SHP77 (cell line): ENCODE measurements at regions not wholly inside any gene's neighbourhood (a gene's known extent, or its start where the extent isn't known, plus 50 kb on each side); places are given as distances from the start of the nearest gene placed in this dataset.
A peak's percentile ranks its signal among the peaks of the same experiment; 100 is the strongest.
"Not testable (repeated sequence)": the region's sequence is repeated elsewhere in the genome, so short reads cannot be mapped to it uniquely, and the experiment has no call there.

Experiments used
- DNase-seq, 2 experiments: peaks; one replicate each; lab custom pipeline; 2025; lab: John Stamatoyannopoulos, UW

- DNase-seq: no peak
Observed at GRCh38 chr12:29957835-29958234, 174.1 kb upstream of the TMTC1 start.

GRCh38 chr12:29945904-29946303 lies 162.2 kb upstream of the TMTC1 start:
- no peak for DNase-seq

- peak; percentile 87 to 95 for DNase-seq
Observed at GRCh38 chr12:29944269-29945000, 160.7 kb upstream of the TMTC1 start.

GRCh38 chr12:29943683-29944082 lies 159.9 kb upstream of the TMTC1 start:
- peak in 1 of 2 experiments; percentile 19 for DNase-seq

GRCh38 chr12:29940811-29941210 lies 157.1 kb upstream of the TMTC1 start:
- no peak for DNase-seq

GRCh38 chr12:29930503-29930902 lies 146.8 kb upstream of the TMTC1 start:
- DNase-seq: no peak

- DNase-seq: no peak
Observed at GRCh38 chr12:29929295-29929694, 145.6 kb upstream of the TMTC1 start.

GRCh38 chr12:29921307-29921706 lies 137.6 kb upstream of the TMTC1 start:
- no peak for DNase-seq

- DNase-seq: no peak
Observed at GRCh38 chr12:29908157-29908556, 124.4 kb upstream of the TMTC1 start.

GRCh38 chr12:29907461-29907860 lies 123.7 kb upstream of the TMTC1 start:
- DNase-seq: no peak

GRCh38 chr12:29902043-29902442 lies 118.3 kb upstream of the TMTC1 start:
- DNase-seq: no peak

GRCh38 chr12:29901585-29901984 lies 117.8 kb upstream of the TMTC1 start:
- DNase-seq: no peak

GRCh38 chr12:29899212-29899931 lies 115.6 kb upstream of the TMTC1 start:
- DNase-seq: no peak

GRCh38 chr12:29895966-29896365 lies 112.2 kb upstream of the TMTC1 start:
- DNase-seq: no peak

GRCh38 chr12:29893002-29893401 lies 109.3 kb upstream of the TMTC1 start:
- no peak for DNase-seq

- no peak for DNase-seq
Observed at GRCh38 chr12:29891792-29892191, 108.0 kb upstream of the TMTC1 start.

- DNase-seq: peak; percentile 71 to 81
Observed at GRCh38 chr12:29889737-29890136, 106.0 kb upstream of the TMTC1 start.

- no peak for DNase-seq
Observed at GRCh38 chr12:29888777-29889176, 105.0 kb upstream of the TMTC1 start.

- DNase-seq: not testable (repeated sequence)
Observed at GRCh38 chr12:29884957-29885356, 101.2 kb upstream of the TMTC1 start.

GRCh38 chr12:29883941-29884554 lies 100.3 kb upstream of the TMTC1 start:
- DNase-seq: no peak

- no peak for DNase-seq
Observed at GRCh38 chr12:29883525-29883924, 99.8 kb upstream of the TMTC1 start.

GRCh38 chr12:29882846-29883245 lies 99.1 kb upstream of the TMTC1 start:
- DNase-seq: no peak

- DNase-seq: no peak
Observed at GRCh38 chr12:29880987-29881386, 97.2 kb upstream of the TMTC1 start.
